ENCODE measurements at regions not wholly inside any gene's neighbourhood (a gene's known extent, or its start where the extent isn't known, plus 50 kb on each side); places are given as distances from the start of the nearest gene placed in this dataset.

GRCh38 chr1:219703368-219703639 is 90.4 kb upstream of the ZC3H11B start:
- no peak for TF ChIP-seq CSDC2 (CRISPR knock-in tag; IDR thresholded peaks at IDR 0.05)
- no peak for ATAC-seq

- ATAC-seq, result no peak
- TF ChIP-seq ESRRG (CRISPR knock-in tag; IDR thresholded peaks at IDR 0.05) (no peak), TCF4 (CRISPR knock-in tag; IDR thresholded peaks at IDR 0.05; ENCODE audit: borderline replicate concordance) (0 out of 2 replicates have a peak, but pooled peaks have one; percentile 19)
Measured at GRCh38 chr1:219701476-219701875, 88.6 kb upstream of the ZC3H11B start.

- peak; percentile 28; the same call in 1 of the 3 replicates for ATAC-seq
- TF ChIP-seq PATZ1 (CRISPR knock-in tag; IDR thresholded peaks at IDR 0.05; ENCODE audit: borderline replicate concordance) (no peak), ZFP3 (CRISPR knock-in tag; IDR thresholded peaks at IDR 0.05) (peak; percentile 56; the same call in 1 of the 2 replicates)
Measured at GRCh38 chr1:219699870-219700269, 87.0 kb upstream of the ZC3H11B start.

GRCh38 chr1:219697682-219698081 is 84.8 kb upstream of the ZC3H11B start:
- no peak for ATAC-seq
- TF ChIP-seq TSHZ2 (CRISPR knock-in tag; IDR thresholded peaks at IDR 0.05), result no peak
- TF ChIP-seq TOX (CRISPR knock-in tag; IDR thresholded peaks at IDR 0.05; ENCODE audit: borderline replicate concordance), result 0 out of 2 replicates have a peak, but pooled peaks have one; percentile 25

GRCh38 chr1:219692981-219693380 is 80.1 kb upstream of the ZC3H11B start:
- TF ChIP-seq ZNF70 (CRISPR knock-in tag; IDR thresholded peaks at IDR 0.05) (no peak), ZFP30 (CRISPR knock-in tag; IDR thresholded peaks at IDR 0.05) (no peak), CREB5 (CRISPR knock-in tag; IDR thresholded peaks at IDR 0.05; ENCODE audit: low read depth) (no peak), BACH2 (CRISPR knock-in tag; IDR thresholded peaks at IDR 0.05; ENCODE audit: borderline replicate concordance) (no peak), RARB (CRISPR knock-in tag; IDR thresholded peaks at IDR 0.05) (no peak)

GRCh38 chr1:219689774-219690173 is 76.9 kb upstream of the ZC3H11B start:
- ATAC-seq, result no peak
- TF ChIP-seq ZNF70 (CRISPR knock-in tag; IDR thresholded peaks at IDR 0.05) (no peak), ARNTL (CRISPR knock-in tag; IDR thresholded peaks at IDR 0.05; ENCODE audit: borderline replicate concordance, low read depth) (no peak), TCF4 (CRISPR knock-in tag; IDR thresholded peaks at IDR 0.05; ENCODE audit: borderline replicate concordance) (no peak), CSRNP3 (CRISPR knock-in tag; IDR thresholded peaks at IDR 0.05) (no peak), ZC3H10 (CRISPR knock-in tag; IDR thresholded peaks at IDR 0.05) (no peak), GLIS3 (CRISPR knock-in tag; IDR thresholded peaks at IDR 0.05) (no peak), ZNF8 (CRISPR knock-in tag; IDR thresholded peaks at IDR 0.05) (no peak)

More at GRCh38 chr1:219692981-219693380, 80.1 kb upstream of the ZC3H11B start:
- ATAC-seq, result no peak

- no peak for ATAC-seq
- no peak for TF ChIP-seq ZNF565 (CRISPR knock-in tag; conservative IDR thresholded peaks at IDR 0.05; ENCODE audit: low read depth)
- no peak for TF ChIP-seq OSR1 (CRISPR knock-in tag; IDR thresholded peaks at IDR 0.05)
- TF ChIP-seq CSRNP3 (CRISPR knock-in tag; IDR thresholded peaks at IDR 0.05), result no peak
- TF ChIP-seq ISL1 (CRISPR knock-in tag; IDR thresholded peaks at IDR 0.05), result no peak
- TF ChIP-seq GLIS3 (CRISPR knock-in tag; IDR thresholded peaks at IDR 0.05), result no peak
- TF ChIP-seq TSHZ2 (CRISPR knock-in tag; IDR thresholded peaks at IDR 0.05), result no peak
Measured at GRCh38 chr1:219687779-219688178, 74.9 kb upstream of the ZC3H11B start.

Measured in SK-N-SH treated with all-trans-retinoic acid at 6 μM for 48 hours (cell line).